Esophagus muscularis mucosa (tissue), 4 donors: ENCODE measurements at regions not wholly inside any gene's neighbourhood (a gene's known extent, or its start where the extent isn't known, plus 50 kb on each side); places are given as distances from the start of the nearest gene placed in this dataset.

Experiments used
- CTCF ChIP-seq, 3 experiments: fragments of 200-600 bp in 2 of 3; fragments of 450-650 bp in 1 of 3; sonication (generic) in 2 of 3; IDR thresholded peaks; one replicate each; pipeline ENCODE4 v1.5.1; 2017 to 2019; ENCODE audit warnings: antibody characterized with exemption in 3 of 3, mild to moderate bottlenecking in 2 of 3, moderate library complexity in 1 of 3
- EP300 ChIP-seq: sonication (generic); formaldehyde crosslinking; IDR thresholded peaks from one replicate; pipeline ENCODE4 v1.6.1; 2017; ENCODE audit warnings: antibody characterized with exemption
- POLR2A ChIP-seq: fragments of 450-650 bp; IDR thresholded peaks from one replicate; pipeline ENCODE4 v1.6.1; 2017; ENCODE audit warnings: antibody characterized with exemption, moderate library complexity, mild to moderate bottlenecking, low read depth
- POLR2AphosphoS5 ChIP-seq, 2 donors: sonication (generic); formaldehyde crosslinking; IDR thresholded peaks; one replicate each; pipeline ENCODE4 v1.6.1; 2017; ENCODE audit warnings: antibody characterized with exemption in 2 of 2

- TF ChIP-seq CTCF (IDR thresholded peaks at IDR 0.05) (no peak), POLR2A (no peak), POLR2AphosphoS5 (IDR thresholded peaks at IDR 0.05) (no peak), EP300 (no peak)
These were observed 94.6 kb downstream of the CCNA1 start for GRCh38 chr13:36526897-36527296.
